ENCODE measurements at regions not wholly inside any gene's neighbourhood (a gene's known extent, or its start where the extent isn't known, plus 50 kb on each side); places are given as distances from the start of the nearest gene placed in this dataset.

GRCh38 chr5:74242516-74242915, 398.0 kb downstream of the ENC1 start:
- no peaks in the 10 kb centered on the region for H3K36me3 Mint-ChIP-seq (ENCODE audit: low read depth)
- ATAC-seq (ENCODE audit: low read depth) (no peak), DNase-seq (no peak)
- no peaks in the 10 kb centered on the region for H3K27me3 Mint-ChIP-seq
- no peak overlapping the region for H3K4me3 Mint-ChIP-seq
- intact Hi-C loops (cut with micrococcal nuclease): no loop called here
- H3K27ac Mint-ChIP-seq: no peak overlapping the region
- CTCF ChIA-PET: no interaction called here
- no peaks in the 10 kb centered on the region for H3K4me1 Mint-ChIP-seq
- TF ChIP-seq, protein P1, sequence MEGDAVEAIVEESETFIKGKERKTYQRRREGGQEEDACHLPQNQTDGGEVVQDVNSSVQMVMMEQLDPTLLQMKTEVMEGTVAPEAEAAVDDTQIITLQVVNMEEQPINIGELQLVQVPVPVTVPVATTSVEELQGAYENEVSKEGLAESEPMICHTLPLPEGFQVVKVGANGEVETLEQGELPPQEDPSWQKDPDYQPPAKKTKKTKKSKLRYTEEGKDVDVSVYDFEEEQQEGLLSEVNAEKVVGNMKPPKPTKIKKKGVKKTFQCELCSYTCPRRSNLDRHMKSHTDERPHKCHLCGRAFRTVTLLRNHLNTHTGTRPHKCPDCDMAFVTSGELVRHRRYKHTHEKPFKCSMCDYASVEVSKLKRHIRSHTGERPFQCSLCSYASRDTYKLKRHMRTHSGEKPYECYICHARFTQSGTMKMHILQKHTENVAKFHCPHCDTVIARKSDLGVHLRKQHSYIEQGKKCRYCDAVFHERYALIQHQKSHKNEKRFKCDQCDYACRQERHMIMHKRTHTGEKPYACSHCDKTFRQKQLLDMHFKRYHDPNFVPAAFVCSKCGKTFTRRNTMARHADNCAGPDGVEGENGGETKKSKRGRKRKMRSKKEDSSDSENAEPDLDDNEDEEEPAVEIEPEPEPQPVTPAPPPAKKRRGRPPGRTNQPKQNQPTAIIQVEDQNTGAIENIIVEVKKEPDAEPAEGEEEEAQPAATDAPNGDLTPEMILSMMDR (IDR thresholded peaks at IDR 0.05): no peak
- H3K9me3 Mint-ChIP-seq: no peaks in the 10 kb centered on the region
- POLR2A ChIA-PET: no interaction called here

GRCh38 chr5:74241751-74242140, 398.8 kb downstream of the ENC1 start:
- ChIA-PET CTCF (no interaction called here), POLR2A (no interaction called here)
- Mint-ChIP-seq H3K9me3 (no peaks in the 10 kb centered on the region), H3K4me3 (no peak overlapping the region), H3K36me3 (ENCODE audit: low read depth) (no peaks in the 10 kb centered on the region), H3K27ac (no peak overlapping the region), H3K27me3 (no peaks in the 10 kb centered on the region), H3K4me1 (no peaks in the 10 kb centered on the region)
- ATAC-seq (ENCODE audit: low read depth) (no peak), DNase-seq (no peak)
- intact Hi-C loops (cut with micrococcal nuclease): no loop called here
- TF ChIP-seq, protein P1 (IDR thresholded peaks at IDR 0.05): no peak

DNA sequence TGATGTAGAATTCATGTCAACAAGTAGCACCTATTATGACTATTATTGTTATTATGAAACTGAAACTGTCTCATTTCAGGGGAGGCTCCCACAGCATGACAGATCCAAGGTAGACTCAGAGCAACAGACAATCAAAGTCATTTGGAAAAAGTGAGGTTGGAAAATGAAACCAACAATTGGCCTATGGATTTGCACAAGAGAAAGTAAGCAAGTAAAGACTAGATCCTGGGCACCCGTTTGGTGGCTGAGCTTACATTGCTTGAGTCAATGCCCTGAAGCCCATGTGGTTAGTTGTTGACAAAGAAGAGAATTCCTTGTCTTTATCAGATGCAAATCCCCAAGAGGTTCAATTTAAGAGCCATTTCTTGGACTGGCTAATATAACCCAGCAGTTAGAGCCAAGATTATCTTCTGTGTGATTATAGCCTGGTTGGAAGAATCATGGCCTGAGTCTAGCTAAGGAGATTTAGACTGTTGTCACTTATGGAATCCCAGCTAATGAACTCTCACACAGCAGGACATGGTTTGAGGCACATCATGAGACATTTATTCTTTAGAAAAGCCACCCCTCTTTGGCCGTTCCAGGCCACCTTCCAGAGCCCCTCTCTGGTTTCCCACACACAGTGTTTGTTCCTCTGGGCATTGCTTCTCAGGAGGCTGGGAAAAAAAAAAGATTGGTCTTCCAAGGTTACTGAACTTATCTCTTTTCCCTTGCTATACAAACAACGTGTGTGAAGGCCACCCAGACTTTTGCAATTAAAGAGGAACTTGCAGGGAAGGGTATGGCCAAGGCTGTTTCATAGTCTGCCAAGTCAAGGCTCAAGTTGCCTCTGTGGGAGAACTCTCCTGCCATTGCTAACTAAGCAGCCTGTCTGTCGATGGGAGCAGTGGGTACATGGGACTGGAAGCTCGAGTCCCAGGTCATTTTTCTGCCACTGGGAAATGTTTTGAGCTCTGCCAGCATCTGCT, 399.5 kb downstream of the ENC1 start:
- intact Hi-C loops (cut with micrococcal nuclease): no loop called here
- no peak overlapping the region for H3K4me3 Mint-ChIP-seq
- POLR2A ChIA-PET: no interaction called here
- CTCF ChIA-PET: no interaction called here
- no peaks in the 10 kb centered on the region for H3K4me1 Mint-ChIP-seq
- DNase-seq (no peak), ATAC-seq (ENCODE audit: low read depth) (no peak)
- TF ChIP-seq, protein P1 (IDR thresholded peaks at IDR 0.05): no peak
- H3K27ac Mint-ChIP-seq: no peak overlapping the region
- no peaks in the 10 kb centered on the region for H3K36me3 Mint-ChIP-seq (ENCODE audit: low read depth)
- no peaks in the 10 kb centered on the region for H3K9me3 Mint-ChIP-seq
- no peaks in the 10 kb centered on the region for H3K27me3 Mint-ChIP-seq

- Mint-ChIP-seq H3K4me1 (no peaks in the 10 kb centered on the region), H3K4me3 (no peak overlapping the region), H3K27ac (no peak overlapping the region), H3K27me3 (no peaks in the 10 kb centered on the region), H3K36me3 (ENCODE audit: low read depth) (no peaks in the 10 kb centered on the region), H3K9me3 (no peaks in the 10 kb centered on the region)
- ATAC-seq (ENCODE audit: low read depth) (no peak), DNase-seq (no peak)
- TF ChIP-seq, protein P1 (IDR thresholded peaks at IDR 0.05): no peak
- ChIA-PET CTCF (no interaction called here), POLR2A (no interaction called here)
- intact Hi-C loops (cut with micrococcal nuclease): no loop called here
Measured at GRCh38 chr5:74239261-74239660, 401.3 kb downstream of the ENC1 start.

GRCh38 chr5:74237571-74238145, 402.9 kb downstream of the ENC1 start:
- no peaks in the 10 kb centered on the region for H3K4me1 Mint-ChIP-seq
- no peaks in the 10 kb centered on the region for H3K36me3 Mint-ChIP-seq (ENCODE audit: low read depth)
- H3K27ac Mint-ChIP-seq: no peak overlapping the region
- no peak for DNase-seq
- no peak for ATAC-seq (ENCODE audit: low read depth)
- no peaks in the 10 kb centered on the region for H3K9me3 Mint-ChIP-seq
- CTCF ChIA-PET: no interaction called here
- TF ChIP-seq, protein P1 (IDR thresholded peaks at IDR 0.05): no peak
- H3K27me3 Mint-ChIP-seq: no peaks in the 10 kb centered on the region
- no peak overlapping the region for H3K4me3 Mint-ChIP-seq
- intact Hi-C loops (cut with micrococcal nuclease): no loop called here
- POLR2A ChIA-PET: no interaction called here

Data from activated B cell treated with CpG ODN at 0.5 μM for 24 hours (primary cell).